SKM-1 (cell line): ENCODE measurements at regions not wholly inside any gene's neighbourhood (a gene's known extent, or its start where the extent isn't known, plus 50 kb on each side); places are given as distances from the start of the nearest gene placed in this dataset.
"Not testable (repeated sequence)": the region's sequence is repeated elsewhere in the genome, so short reads cannot be mapped to it uniquely, and the experiment has no call there.

ENCODE experiments used
- DNase-seq: peaks from one replicate; lab custom pipeline; 2025; ENCODE audit not compliant: unreplicated experiment; lab: John Stamatoyannopoulos, UW

DNA sequence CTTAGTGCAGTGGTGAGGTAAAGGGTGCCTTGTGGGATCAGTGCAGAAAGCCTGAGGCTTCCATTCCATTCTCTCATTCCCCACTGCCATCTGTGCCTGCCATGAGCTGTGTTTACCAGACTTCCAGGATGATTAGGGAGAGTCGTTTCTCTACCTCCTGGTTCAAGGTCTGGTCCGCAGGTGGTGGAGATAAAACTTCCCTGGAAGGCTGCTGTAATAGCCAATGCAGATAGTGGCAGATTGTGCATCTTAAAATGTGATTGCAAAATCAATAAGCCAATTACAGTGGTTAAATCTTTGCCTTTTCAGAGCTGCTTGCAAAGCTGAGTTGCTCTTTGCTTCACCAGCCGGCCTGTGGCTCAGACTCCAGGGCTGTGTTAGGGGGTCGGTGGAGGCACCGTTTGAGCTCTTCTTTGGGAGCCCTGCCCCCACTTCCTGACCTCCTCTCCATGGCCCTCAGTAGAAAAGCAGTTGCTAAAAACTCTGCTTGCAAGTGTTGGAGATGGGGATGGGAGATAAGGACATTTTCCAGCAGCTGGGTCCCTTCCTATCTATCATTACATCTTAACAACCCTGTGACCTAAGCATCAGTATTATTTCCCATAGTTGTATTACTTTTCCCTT is 95.2 kb upstream of the HS6ST1 start:
- DNase-seq = no peak

DNA sequence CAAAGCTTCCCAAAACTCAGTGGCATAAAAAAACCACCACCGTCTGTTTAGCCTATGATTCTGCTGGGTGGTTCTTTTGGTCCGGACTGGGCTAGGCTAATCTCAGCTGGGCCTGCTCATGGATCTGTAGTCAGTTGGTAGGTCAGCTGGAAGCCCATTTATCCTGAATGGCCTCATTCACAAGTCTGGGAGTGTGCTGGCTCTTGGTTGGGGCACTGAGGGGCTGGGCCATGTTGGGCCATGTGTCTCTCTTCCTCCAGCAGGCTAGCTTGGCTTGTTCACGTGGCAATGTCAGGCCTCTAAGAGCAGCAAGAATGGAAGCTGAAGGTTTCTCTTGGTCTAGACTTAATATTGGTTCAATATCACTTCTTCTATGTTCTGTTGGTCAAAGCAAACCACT is 95.7 kb upstream of the HS6ST1 start:
- DNase-seq = no peak

DNA sequence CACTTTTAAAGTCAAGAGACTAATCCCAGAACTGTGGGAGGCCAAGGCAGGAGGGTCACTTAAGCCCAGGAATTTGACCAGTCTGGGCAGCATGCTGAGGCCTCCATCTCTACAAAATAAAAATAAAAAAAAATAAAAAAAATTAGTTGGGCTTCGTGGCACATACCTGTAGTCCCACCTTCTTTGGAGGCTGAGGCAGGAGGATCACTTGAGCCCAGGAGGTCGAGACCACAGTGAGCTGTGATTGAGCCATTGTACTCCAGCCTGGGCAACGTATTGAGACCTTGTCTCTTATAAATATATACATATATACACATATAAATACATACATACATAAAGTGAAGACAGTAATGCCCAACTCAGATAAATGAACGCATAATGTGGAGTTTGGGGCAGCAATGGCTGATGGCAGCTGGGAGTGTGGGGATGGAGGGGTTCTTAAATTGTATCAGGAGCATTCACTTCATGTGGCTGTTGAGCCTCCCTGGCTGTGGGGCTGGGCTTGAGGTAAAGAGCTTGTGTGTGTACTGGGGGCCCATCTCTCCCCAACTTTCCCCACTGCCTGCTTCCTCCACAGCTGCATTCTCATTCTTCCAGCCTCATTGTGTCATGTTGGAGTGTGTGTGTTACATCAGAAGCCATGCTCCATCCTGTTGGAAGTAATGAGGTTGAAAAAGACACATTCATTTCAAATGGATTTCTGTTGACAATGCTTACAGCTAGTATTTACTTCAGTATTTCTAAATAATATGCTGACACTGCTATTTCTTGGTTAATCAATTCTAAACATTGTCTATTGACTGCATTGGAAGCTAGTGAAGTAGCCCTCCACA is 96.5 kb upstream of the HS6ST1 start:
- DNase-seq = no peak

DNA sequence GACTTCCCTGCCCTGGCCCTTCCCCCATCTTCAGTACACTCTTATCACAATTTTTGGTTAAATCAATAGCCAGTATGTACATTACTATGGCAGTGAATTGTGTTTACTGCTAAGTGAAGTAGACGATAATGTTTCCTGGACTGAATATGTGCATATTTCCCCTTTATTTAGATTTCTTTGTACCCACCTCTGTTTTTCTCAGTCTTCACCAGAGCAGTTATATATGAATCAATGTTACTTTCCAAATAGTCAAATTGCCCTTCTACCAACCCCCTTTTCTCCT is 97.1 kb upstream of the HS6ST1 start:
- no peak for DNase-seq

DNA sequence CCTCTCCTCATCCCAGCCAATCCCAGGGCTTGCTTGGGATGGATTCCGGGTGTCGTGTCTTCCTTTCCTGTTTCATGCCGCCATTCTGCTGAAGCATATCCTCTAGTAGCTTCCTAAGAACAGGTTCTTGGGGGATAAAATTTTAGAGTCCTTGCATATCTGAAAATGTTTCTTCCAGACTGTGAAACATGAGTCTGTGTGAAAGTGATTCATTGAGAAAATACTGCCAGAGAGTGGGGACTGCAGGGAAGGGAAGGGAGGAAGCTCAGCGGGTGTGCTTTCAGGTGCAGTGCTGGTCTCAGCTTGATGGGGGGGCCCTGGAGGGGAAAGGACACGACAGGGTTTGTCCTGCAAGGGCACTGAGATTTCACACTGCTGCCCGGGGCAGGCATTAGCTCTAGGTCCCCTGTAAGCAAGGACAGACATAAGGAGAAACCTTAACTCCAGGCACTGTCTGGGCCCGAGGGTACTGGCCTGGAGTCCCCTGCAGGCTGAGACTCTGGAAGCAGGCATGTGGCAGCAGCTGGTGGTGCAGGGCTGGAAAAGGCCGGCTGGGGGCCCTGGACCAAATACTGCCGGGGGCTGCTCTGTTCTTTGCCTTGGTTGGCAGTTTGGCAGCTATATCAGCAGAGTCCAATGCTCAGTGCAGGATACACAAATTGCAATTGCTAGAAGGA is 97.6 kb upstream of the HS6ST1 start:
- no peak for DNase-seq

DNA sequence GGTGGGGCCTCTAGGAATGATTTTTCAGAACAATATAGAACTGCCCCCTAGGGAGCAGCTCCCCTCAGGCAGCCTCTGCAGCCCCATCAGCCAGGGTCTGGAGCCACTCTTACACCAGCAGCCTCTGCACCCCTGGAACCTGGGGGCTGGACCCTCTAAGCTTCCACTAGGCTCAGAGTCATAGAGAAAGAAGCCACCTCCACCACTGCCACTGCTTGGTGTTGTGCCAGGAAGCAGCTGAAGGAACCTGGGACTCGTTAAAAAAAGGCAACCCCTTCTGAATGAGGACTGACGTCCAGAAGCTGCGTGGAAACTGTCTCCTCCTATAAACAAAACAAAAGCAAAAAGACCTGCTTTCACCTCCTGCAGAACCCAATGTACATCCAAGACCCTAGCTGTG is 98.1 kb upstream of the HS6ST1 start:
- no peak for DNase-seq

DNA sequence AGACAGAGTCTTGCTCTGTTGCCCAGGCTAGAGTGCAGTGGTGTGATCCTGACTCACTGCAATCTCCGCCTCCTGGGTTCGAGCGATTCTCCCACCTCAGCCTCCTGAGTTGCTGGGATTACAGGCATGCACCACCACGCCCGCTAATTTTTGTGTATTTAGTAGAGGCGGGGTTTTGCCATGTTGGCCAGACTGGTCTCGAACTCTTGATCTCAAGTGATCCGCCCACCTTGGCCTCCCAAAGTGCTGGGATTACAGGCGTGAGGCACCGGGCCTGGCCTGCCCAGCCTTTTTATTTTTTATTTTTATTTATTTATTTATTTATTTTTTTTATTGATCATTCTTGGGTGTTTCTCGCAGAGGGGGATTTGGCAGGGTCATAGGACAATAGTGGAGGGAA is 98.6 kb upstream of the HS6ST1 start:
- not testable (repeated sequence) for DNase-seq

DNA sequence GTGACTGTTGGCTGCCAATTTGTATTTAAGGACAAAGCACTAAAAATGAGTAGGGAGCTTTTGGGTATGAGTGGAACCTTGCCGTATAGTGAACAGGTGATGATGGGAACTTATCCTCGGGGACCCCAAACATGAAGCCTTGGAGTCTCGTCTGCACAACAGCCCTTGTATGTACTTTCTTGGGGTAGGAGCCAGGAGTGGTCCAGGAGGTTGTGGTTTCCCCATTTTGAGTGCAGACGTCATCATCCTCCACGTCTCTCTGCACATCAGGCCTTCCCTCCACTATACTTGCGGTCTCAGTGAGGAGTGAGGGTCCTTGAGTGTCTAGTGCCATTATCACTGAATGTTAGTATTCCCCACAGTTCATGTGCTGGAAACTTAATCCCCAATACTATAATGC is 101.5 kb upstream of the HS6ST1 start:
- no peak for DNase-seq

DNA sequence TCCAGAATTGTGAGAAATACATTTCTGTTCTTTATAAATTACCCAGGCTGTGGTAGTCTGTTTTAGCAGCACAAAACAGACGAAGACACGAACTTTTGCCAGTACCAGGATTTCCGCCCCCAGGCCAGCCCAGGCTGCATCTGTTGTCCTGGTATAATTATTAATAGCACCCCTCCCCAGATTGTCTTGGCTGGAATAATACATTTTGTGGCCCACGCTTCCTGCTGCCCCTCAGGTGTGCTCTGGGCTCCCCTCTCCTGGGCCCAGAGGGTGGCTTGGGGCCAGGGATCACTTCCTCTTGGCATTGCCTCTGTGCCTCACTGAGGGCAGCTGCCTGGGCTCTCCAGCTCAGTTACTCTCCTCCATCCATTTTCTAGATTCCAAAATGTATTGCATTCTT is 102.1 kb upstream of the HS6ST1 start:
- no peak for DNase-seq

DNA sequence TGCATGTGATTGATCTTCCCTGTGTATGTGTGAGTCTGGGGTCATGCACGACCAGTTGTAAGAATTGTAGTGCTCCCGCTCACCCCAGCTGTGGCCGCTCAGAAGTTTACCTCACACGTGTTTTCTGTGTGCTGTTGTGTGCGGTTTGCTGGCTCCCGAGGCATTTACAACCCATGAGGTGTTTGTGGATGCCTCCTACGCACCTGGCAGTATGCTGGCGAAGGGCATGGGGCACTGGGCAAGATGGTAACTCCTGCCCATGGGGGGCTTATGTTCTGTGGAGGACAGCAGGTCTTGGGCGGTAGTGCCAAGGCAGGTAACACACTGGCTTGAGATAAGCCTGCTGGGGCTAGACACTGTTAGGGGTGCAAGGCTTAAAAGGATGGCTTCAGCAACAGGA is 102.6 kb upstream of the HS6ST1 start:
- no peak for DNase-seq

DNA sequence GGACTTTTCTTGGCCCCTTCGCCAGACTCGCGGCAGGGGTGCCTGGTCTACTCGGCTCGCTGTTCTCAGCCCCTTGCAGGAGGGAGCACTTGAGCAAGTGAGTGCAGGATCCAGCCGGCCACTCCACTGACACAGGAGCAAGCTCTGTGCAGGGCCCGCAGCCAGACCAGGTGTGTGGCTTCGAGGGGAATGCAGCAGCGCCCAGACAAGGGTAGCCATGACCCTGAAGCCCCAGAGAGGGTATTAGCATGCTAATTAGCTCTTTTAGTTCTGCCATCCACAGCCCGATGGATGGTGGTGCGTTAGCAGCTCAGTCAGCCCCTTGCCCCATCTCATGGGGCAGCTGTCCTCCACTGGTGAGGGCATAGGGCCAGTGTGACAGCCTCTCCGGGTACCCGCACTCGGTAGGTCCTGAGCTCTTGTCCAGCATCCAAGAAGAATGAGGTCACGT is 103.2 kb upstream of the HS6ST1 start:
- no peak for DNase-seq

DNA sequence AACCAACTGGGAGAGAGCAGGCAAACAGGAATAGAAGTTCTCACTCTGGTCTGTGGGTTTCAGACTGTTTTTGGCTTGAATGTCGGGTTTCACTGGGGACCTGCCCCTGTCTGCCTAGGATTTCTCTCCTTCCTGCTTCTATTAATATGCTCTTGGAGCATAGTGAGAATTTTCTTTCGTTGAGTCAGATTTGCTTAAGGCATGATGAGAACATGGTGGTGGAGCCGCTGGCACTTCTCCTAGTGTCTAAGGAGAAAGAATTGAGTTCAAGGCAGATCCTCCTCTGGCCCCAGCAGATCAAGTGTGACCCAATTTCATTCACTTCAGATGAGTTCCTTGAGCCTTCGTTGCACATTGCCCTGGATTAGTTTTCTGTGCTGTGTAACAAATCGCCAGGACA is 103.9 kb upstream of the HS6ST1 start:
- DNase-seq = no peak

DNA sequence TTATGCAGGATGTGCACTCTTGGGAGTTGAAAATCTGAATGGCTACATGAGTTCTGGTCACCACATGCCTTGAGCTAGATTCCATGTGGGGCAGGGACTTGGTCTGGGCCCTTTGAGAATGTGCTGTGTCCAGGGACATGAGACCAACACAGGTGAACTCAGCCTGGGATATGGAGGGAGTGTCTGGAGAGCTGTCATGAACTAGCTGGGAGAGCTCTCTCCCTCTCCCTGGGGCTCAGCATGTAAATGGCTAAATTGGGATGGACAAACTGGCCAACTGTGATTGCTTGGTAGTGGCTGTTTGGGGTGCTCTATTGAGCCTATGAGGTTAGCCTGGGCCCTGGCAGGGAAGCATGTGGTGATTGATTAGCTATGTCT is 105.1 kb upstream of the HS6ST1 start:
- no peak for DNase-seq

DNA sequence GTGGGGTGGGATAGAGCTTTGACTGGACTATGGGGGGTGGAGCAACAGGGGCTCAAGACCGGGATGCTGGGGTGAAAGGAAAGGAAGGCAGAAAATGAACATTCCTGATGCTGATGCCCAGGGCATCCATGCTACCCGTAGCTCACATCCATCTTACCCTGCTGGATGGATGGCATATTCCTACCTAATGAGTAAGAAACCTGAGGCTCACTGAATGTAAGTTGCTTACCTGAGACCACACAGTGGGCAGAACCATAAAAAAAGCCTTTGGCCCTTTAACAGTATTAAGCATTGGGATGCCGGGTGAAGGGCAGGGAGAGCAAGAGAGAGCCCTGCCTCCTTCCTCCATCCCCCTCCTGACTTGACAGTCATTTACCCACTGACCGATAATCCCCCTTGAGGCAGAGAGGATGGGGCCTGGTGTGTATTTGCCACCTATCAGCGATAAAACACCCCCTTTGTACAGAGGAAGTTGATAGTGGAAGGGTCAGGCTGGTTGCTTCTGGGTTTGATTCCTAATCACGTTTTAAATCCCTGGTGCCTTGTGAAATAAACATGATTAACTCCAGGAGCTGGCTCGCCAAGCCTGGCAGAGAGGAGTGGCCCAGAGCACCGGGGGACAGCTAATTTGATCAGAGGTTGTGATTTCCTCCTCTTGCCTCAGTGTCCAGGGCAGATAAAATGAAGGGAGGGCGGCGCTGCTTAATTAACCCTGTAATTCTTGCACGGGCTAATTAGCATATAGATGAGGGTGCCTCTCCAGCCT is 105.9 kb upstream of the HS6ST1 start:
- DNase-seq = no peak

DNA sequence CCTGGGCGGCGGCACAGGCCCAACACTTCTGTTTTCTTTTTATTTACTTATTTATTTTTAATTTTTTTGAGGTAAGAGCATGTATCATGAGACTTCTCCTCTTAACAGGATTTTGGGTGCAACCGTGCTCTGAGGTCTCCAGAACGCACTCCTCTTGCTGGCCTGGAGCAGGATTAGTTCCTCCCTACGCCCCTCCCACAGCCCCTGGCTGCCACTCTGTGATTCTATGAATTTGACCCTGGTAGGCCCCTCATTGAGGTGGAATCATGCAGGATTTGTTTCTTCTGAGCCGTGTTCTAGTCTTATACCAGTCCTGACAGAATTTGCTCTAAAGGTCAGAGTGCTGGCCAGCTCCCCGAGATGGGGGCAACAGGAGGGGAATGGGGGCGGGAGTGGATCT is 106.5 kb upstream of the HS6ST1 start:
- no peak for DNase-seq

DNA sequence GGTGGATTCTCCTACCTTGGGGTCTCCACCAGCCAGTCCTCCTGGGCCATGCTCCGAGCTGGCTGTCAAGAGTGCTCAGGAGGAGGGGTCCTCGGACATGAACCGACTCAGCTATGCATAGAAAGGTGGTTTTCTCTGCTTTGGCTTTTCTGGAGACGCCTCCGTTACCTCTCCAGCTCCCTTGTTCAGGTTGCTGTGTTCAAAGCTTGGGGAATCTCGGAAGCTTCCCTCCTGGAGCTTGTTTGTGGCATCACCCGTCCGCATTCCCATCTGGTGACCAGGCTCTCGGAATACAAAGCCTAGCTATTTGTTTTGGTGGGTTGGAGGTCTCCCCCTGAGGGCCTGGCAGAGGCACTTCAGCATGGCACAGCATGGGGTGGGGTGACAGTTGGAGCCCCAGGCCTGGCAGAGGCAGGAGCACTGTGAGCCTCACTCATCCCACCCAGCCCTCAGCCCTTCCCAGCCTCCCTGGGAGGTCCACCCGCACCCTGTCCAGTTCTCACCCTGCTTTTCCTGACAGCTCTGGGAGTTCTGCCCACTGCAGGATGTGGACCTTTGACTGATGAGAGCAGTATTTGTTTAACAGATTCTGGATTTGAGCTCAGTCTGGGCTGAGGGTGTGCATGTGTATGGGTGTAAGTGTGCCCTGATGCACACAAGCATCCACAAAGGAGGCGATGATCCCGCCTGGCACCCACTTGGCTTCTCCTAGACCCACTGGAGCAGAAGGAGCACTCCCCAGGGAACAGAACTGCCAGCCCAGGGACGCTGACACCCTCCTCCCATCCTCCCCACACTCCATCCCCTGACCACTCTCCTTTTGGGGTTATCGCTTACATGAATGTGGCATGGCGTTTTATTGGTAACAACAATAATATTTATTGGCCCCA is 107.3 kb upstream of the HS6ST1 start:
- DNase-seq = no peak

DNA sequence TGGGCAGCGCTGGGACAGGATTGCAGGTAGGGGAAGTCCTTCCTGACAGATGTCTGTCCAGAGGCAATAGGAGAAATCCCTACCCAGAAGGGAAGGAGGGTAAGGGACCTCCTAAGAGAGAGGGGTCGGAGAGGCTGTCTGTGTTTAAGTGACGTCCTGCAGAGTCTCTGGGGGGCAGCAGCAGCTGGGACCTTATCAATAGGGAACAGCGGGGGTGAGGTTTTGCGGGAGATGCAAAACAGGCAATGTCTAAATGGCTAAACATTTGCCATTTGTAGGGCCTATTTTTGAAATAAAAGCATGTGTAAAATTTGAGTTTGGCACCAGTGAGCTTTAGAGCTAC is 108.7 kb upstream of the HS6ST1 start:
- DNase-seq = no peak

DNA sequence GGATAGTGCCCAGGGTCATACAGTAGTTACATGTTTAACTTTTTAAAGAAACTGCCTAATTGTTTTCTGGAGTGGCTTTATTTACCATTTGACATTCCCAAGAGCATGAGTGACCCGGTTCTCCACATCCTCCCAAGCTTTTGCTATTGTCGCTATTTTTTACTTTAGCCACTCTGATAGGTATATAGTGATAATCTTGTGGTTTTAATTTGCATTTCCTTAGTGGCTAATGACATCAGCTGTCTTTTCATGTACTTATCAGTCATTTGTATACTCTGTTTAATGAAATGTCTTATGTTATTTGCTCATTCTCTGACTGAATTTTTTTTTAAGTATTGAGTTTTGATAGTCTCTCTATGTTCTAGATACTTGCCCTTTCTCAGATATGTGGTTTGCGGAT is 109.7 kb upstream of the HS6ST1 start:
- DNase-seq = no peak

DNA sequence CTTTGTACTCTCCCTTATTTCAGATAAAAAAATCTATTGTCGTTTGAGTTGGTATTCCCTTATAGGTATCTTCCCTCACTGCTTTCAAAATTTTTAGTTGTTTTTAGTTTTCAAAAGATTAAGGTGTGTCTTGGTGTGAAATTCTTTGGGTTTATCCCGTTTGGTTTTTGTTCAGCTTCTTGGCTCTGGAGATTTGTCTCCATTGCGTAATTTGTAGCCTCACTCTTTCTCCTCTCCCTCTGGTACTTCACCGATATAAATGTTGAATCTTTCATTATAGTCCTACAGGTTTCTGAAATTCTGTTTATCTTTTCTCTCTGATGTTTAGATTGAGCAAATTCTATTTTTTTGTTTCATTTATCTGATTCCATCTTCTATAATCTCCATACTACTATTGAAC is 113.8 kb upstream of the HS6ST1 start:
- DNase-seq = no peak

DNA sequence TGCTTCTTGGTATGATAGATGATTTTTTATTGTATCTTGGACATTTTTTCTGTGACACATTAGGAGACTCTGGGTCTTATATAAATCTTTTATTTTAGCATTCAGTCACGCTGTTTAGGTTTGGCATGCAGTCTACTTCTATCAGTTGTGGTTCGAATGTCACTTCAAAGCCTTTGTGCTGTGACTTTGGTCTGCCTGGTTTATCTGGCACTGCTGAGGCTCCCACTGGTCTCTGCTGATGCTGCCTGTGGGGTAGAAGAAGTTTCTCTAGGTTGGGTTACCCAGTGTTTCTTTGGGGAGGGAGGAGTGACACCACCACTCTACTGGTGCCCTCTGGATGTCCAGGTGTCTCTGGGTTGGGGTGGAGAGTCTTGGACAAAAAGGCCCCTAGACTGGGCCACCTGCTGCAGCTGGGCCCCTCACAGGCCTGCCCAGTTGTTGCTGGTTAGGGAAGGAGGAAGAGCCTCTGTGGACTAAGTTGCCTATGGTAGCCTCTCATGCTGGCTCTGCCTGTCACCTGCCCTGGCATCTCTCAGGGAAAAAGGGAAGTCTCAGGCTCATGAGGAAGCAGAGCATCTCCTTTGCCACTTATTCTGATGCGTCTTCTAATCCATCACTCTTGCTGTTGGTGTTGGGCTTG is 115.4 kb upstream of the HS6ST1 start:
- DNase-seq = no peak
